HL-60 (cell line): ENCODE measurements at regions not wholly inside any gene's neighbourhood (a gene's known extent, or its start where the extent isn't known, plus 50 kb on each side); places are given as distances from the start of the nearest gene placed in this dataset.

Experiments
- DNase-seq, 2 experiments: peaks; one replicate each; pipeline ENCODE4 v3.0.0-alpha.2; 2010 to 2020; ENCODE audit warnings: low read depth in 1 of 2, low spot score in 1 of 2
- H3K27ac ChIP-seq: fragments of 250-450 bp; sonication (Bioruptor Pico); replicated peaks from 2 replicates; pipeline ENCODE4 v1.5.1; 2020; ENCODE audit warnings: mild to moderate bottlenecking, moderate library complexity
- H3K27me3 ChIP-seq: fragments of 250-450 bp; sonication (Bioruptor Pico); 2 replicates; pipeline ENCODE4 v1.5.1; 2021; ENCODE audit warnings: mild to moderate bottlenecking, moderate library complexity; ENCODE audit not compliant: insufficient read depth, poor library complexity, severe bottlenecking
- H3K4me3 ChIP-seq: replicated peaks from 2 replicates; pipeline ENCODE4 v1.5.1; 2011; ENCODE audit warnings: mild to moderate bottlenecking, control low read depth, low read length; ENCODE audit not compliant: insufficient read depth
- GABPA ChIP-seq: IDR thresholded peaks from 2 replicates; pipeline ENCODE4 v1.6.1; 2012; ENCODE audit warnings: low read depth
- POLR2AphosphoS5 ChIP-seq: IDR thresholded peaks from 2 replicates; pipeline ENCODE4 v1.6.1; 2012; ENCODE audit warnings: low read depth
- REST ChIP-seq: IDR thresholded peaks from 2 replicates; pipeline ENCODE4 v1.6.1; 2012; ENCODE audit warnings: low read depth; ENCODE audit not compliant: insufficient replicate concordance
- SPI1 ChIP-seq: IDR thresholded peaks from 2 replicates; pipeline ENCODE4 v1.6.1; 2012; ENCODE audit warnings: low read depth, mild to moderate bottlenecking, borderline replicate concordance
- TF ChIP-seq, protein P1 (sequence below): IDR thresholded peaks from one replicate; pipeline ENCODE4 v1.5.1; 2011; ENCODE audit warnings: low read length, control low read depth, inconsistent platforms; ENCODE audit not compliant: insufficient read depth

GRCh38 chr15:69893086-69893485 is 204.6 kb downstream of the TLE3 start:
- Histone ChIP-seq H3K4me3 (no peak overlapping the region), H3K27ac (no peak overlapping the region), H3K27me3 (no peaks in the 10 kb centered on the region)
- no peak for DNase-seq
- TF ChIP-seq, protein P1, sequence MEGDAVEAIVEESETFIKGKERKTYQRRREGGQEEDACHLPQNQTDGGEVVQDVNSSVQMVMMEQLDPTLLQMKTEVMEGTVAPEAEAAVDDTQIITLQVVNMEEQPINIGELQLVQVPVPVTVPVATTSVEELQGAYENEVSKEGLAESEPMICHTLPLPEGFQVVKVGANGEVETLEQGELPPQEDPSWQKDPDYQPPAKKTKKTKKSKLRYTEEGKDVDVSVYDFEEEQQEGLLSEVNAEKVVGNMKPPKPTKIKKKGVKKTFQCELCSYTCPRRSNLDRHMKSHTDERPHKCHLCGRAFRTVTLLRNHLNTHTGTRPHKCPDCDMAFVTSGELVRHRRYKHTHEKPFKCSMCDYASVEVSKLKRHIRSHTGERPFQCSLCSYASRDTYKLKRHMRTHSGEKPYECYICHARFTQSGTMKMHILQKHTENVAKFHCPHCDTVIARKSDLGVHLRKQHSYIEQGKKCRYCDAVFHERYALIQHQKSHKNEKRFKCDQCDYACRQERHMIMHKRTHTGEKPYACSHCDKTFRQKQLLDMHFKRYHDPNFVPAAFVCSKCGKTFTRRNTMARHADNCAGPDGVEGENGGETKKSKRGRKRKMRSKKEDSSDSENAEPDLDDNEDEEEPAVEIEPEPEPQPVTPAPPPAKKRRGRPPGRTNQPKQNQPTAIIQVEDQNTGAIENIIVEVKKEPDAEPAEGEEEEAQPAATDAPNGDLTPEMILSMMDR: no peak
- TF ChIP-seq POLR2AphosphoS5: no peak
- TF ChIP-seq GABPA: no peak
- no peak for TF ChIP-seq SPI1
- no peak for TF ChIP-seq REST

DNA sequence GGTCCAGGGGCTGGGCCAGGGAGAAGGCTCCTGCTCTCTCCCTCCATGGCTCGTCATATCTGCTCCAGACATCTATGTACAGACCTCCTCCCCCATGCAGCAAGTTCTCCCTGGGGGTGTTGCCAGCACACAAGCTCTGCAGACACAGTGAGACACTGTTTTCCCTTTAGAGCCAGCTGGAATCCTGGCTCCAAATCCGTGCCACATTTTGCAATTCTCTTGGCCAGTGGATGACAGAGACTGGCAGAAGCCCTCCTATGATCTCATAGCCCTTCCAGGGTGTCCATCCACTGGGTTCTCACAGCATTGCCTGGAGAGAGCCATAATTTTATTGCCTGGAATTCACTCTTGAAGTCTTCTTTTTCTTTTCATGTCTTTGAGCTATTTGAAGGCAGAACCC is 203.9 kb downstream of the TLE3 start:
- H3K27ac ChIP-seq: no peak overlapping the region
- TF ChIP-seq REST: no peak
- no peak for TF ChIP-seq GABPA
- TF ChIP-seq, protein P1: no peak
- TF ChIP-seq POLR2AphosphoS5: no peak
- TF ChIP-seq SPI1: no peak
- H3K27me3 ChIP-seq: no peaks in the 10 kb centered on the region
- no peak for DNase-seq
- no peak overlapping the region for H3K4me3 ChIP-seq

DNA sequence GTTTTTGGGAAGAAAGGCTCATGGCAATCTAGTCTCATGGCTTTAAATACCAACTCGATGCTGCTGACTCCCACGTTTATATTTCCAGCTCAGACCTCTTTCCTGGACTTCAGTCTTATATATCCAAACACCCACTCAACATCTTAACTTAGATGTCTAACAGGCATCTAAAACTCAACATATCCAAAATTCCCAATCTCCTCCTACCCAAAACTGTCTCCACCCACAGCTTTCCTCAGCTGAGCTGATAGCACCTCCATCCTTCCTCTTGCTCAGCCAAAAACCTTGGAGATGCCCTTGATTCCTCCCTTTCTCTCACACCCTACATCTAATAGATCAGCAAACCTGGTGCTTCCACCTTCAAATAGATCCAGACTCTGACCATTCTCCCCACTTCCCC is 202.5 kb downstream of the TLE3 start:
- Histone ChIP-seq H3K27me3 (no peaks in the 10 kb centered on the region), H3K27ac (no peak overlapping the region)
- no peak for DNase-seq

More for the DNA sequence above, 202.5 kb downstream of the TLE3 start:
- TF ChIP-seq POLR2AphosphoS5 (no peak), SPI1 (no peak), REST (no peak), GABPA (no peak)
- TF ChIP-seq, protein P1: no peak
- no peak overlapping the region for H3K4me3 ChIP-seq
